Liver (tissue), 3 donors: ENCODE measurements at regions not wholly inside any gene's neighbourhood (a gene's known extent, or its start where the extent isn't known, plus 50 kb on each side); places are given as distances from the start of the nearest gene placed in this dataset.

Source experiments
- EGR1 ChIP-seq, 2 donors: IDR thresholded peaks; 2 replicates each; pipeline ENCODE4 v1.6.1; 2016 to 2018; ENCODE audit warnings: antibody characterized with exemption in 2 of 2, low read depth in 2 of 2
- FOXA1 ChIP-seq: IDR thresholded peaks from 2 replicates; pipeline ENCODE4 v1.6.1; 2016; ENCODE audit warnings: antibody characterized with exemption
- HNF4G ChIP-seq: IDR thresholded peaks from 2 replicates; pipeline ENCODE4 v1.6.1; 2016; ENCODE audit warnings: antibody characterized with exemption
- RAD21 ChIP-seq, 2 donors: IDR thresholded peaks; 2 replicates each; pipeline ENCODE4 v1.6.1; 2016; ENCODE audit warnings: antibody characterized with exemption in 2 of 2, mild to moderate bottlenecking in 2 of 2
- TAF1 ChIP-seq: conservative IDR thresholded peaks from 2 replicates; pipeline ENCODE4 v1.6.1; 2016; ENCODE audit warnings: antibody characterized with exemption, mild to moderate bottlenecking
- YY1 ChIP-seq: IDR thresholded peaks from 2 replicates; pipeline ENCODE4 v1.6.1; 2016; ENCODE audit warnings: antibody characterized with exemption, mild to moderate bottlenecking
- TF ChIP-seq, protein P1 (sequence below): fragments of 150-350 bp; IDR thresholded peaks from 2 replicates; pipeline ENCODE4 v1.5.1; 2017; ENCODE audit warnings: improper control_type of control experiment, low read depth, low read length; ENCODE audit not compliant: missing input control
- TF ChIP-seq, protein P2 (sequence below): IDR thresholded peaks from 2 replicates; pipeline ENCODE4 v1.6.1; 2016; ENCODE audit warnings: antibody characterized with exemption, mild to moderate bottlenecking
- TF ChIP-seq, protein P3 (sequence below): IDR thresholded peaks from 2 replicates; pipeline ENCODE4 v1.6.1; 2016; ENCODE audit warnings: antibody characterized with exemption
- TF ChIP-seq, protein P4 (sequence below): IDR thresholded peaks from 2 replicates; pipeline ENCODE4 v1.6.1; 2016; ENCODE audit warnings: antibody characterized with exemption
- donor health status: healthy.
- donor health status: healthy.

DNA sequence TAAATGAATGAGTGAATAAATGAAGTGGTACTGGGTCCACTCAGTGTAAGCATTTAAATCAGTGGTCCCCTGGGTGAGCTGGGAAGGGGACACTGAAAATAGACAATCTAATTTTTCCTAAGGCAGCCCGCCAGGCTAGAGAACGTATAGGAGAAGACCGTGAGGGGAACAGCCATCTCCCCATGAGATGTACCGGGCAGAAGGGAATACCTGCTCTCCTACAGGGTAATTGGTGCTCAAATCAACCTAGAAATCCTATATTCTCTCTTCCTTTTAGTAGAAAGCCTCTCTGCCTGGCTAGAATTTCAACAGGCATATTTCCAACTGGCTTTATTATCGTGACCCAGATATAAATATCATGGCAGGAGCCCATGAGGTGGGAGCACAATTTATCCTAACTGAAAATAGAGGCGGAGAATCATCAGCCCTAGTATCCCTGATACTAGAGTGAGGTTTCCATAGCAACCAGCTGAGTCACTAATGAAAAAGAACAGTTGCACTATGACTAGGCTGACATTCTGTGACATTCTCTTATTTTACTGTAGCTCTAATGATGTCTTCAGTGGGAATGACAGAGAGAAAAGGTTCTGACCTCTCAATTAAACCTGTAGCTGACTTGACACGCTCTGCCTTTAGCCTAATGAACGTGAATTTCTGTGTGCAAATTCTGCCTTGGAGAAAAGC, 96.5 kb upstream of the CAST start:
- TF ChIP-seq, protein P1, sequence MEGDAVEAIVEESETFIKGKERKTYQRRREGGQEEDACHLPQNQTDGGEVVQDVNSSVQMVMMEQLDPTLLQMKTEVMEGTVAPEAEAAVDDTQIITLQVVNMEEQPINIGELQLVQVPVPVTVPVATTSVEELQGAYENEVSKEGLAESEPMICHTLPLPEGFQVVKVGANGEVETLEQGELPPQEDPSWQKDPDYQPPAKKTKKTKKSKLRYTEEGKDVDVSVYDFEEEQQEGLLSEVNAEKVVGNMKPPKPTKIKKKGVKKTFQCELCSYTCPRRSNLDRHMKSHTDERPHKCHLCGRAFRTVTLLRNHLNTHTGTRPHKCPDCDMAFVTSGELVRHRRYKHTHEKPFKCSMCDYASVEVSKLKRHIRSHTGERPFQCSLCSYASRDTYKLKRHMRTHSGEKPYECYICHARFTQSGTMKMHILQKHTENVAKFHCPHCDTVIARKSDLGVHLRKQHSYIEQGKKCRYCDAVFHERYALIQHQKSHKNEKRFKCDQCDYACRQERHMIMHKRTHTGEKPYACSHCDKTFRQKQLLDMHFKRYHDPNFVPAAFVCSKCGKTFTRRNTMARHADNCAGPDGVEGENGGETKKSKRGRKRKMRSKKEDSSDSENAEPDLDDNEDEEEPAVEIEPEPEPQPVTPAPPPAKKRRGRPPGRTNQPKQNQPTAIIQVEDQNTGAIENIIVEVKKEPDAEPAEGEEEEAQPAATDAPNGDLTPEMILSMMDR = no peak
- no peak for TF ChIP-seq RAD21 (IDR thresholded peaks at IDR 0.05)
- TF ChIP-seq FOXA1 = no peak
- TF ChIP-seq, protein P2, sequence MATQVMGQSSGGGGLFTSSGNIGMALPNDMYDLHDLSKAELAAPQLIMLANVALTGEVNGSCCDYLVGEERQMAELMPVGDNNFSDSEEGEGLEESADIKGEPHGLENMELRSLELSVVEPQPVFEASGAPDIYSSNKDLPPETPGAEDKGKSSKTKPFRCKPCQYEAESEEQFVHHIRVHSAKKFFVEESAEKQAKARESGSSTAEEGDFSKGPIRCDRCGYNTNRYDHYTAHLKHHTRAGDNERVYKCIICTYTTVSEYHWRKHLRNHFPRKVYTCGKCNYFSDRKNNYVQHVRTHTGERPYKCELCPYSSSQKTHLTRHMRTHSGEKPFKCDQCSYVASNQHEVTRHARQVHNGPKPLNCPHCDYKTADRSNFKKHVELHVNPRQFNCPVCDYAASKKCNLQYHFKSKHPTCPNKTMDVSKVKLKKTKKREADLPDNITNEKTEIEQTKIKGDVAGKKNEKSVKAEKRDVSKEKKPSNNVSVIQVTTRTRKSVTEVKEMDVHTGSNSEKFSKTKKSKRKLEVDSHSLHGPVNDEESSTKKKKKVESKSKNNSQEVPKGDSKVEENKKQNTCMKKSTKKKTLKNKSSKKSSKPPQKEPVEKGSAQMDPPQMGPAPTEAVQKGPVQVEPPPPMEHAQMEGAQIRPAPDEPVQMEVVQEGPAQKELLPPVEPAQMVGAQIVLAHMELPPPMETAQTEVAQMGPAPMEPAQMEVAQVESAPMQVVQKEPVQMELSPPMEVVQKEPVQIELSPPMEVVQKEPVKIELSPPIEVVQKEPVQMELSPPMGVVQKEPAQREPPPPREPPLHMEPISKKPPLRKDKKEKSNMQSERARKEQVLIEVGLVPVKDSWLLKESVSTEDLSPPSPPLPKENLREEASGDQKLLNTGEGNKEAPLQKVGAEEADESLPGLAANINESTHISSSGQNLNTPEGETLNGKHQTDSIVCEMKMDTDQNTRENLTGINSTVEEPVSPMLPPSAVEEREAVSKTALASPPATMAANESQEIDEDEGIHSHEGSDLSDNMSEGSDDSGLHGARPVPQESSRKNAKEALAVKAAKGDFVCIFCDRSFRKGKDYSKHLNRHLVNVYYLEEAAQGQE = no peak
- TF ChIP-seq YY1 = no peak
- TF ChIP-seq HNF4G = no peak
- TF ChIP-seq TAF1 = no peak
- TF ChIP-seq, protein P3, sequence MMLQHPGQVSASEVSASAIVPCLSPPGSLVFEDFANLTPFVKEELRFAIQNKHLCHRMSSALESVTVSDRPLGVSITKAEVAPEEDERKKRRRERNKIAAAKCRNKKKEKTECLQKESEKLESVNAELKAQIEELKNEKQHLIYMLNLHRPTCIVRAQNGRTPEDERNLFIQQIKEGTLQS = no peak
- TF ChIP-seq, protein P4, sequence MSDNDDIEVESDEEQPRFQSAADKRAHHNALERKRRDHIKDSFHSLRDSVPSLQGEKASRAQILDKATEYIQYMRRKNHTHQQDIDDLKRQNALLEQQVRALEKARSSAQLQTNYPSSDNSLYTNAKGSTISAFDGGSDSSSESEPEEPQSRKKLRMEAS = no peak
- no peak for TF ChIP-seq EGR1 (IDR thresholded peaks at IDR 0.05; ENCODE audit: low read depth in 2 of 2)
